Ecto neural progenitor cell (in vitro differentiated cells): ENCODE measurements at regions not wholly inside any gene's neighbourhood (a gene's known extent, or its start where the extent isn't known, plus 50 kb on each side); places are given as distances from the start of the nearest gene placed in this dataset.

Source experiments
- DNase-seq: peaks from one replicate; pipeline ENCODE4 v3.0.0-alpha.2; 2018; ENCODE audit warnings: low spot score

DNA sequence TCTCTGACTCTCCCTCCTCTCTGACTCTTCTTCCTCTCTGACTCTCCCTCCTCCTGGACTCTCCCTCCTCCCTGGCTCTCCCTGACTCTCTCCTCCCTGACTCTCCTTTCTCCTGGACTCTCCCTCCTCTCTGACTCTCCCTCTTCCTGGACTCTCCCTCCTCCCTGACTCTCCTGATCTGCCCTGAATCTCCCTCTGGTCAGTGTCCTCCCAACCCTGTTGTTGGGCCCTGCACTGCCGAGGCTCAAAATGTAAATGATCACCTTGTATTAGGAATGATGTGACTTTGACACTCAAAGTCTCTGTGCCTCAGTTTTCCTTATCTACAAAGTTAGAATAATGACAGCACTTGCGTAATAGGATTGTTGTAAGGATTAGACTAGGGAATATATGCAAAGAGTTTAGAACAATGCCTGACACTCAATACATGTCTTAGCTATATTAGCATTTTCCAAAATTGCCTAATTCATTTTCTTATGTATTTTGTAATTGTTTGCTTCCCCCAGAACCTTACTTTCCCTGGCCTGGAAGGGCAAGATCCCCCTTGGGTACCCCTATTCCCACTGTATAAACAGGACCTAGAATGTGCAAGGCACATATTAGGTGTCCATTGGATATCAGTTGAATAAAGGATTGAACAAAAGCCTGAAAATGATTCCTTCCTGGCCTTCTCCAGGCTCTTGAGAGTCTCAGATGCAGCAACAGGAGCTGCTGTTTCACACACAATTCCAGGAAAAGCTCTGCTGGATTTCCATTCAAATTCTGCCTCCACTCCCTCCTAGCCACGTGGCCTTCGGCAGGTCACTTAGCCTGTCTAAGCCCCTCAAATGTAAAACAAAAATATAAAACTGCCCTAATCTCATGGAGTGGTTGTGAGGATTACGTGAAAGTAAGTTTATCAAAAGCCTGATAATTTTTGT, 170.1 kb downstream of the INHBB start:
- DNase-seq = no peak

DNA sequence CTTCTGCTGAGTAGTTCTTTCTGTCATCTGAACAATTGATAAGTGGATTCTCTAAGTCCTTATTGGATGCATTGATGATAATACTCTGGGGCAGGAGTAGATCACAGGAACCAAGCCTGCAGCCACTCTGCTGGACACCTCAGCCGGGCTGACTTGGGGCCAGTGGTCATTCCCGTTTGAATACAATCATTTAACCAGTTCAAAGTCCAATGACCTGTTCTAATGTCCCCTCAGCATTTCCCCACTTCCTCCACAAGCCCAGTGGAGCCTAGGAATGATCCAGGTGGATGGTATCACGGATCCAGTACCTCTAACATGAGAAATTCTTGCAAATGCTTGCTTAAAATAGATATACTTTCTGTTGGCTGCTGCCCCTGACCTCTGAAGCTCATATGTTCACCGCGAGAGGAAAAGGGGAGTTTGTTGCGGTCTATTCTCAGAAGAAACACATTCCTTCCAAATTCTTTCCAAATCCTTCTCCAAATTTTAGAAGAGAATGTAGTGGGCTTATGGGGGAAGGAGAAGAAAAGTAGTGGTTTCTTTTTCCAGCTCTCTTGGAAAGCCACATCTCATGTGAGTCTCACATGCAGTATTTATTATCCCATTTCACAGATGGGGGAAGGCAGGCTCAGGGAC, 170.9 kb downstream of the INHBB start:
- no peak for DNase-seq

- DNase-seq = no peak
Measured at GRCh38 chr2:120517751-120518469, 172.0 kb downstream of the INHBB start.

DNA sequence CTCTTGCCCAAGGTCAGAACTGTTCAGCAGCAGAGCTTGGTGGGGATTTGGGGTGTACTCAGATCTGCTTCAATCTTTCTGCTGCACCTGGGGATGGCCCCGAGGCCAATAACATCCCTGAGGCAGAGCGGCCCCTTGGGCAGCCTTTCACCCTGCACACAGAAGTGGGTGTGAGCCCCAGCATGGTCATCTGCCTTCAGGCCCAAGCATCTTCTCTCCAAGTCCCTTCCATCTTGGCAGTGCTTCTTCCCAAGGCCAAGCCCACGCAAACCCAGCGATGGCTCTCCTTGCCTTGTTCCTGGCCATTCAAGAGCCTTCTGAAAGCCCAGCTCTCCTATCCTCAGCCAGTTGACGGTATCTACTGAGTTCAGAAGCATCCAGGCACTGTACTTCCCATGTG, 172.9 kb downstream of the INHBB start:
- DNase-seq = no peak

- DNase-seq = no peak
Measured at GRCh38 chr2:120519469-120519868, 173.5 kb downstream of the INHBB start.

DNA sequence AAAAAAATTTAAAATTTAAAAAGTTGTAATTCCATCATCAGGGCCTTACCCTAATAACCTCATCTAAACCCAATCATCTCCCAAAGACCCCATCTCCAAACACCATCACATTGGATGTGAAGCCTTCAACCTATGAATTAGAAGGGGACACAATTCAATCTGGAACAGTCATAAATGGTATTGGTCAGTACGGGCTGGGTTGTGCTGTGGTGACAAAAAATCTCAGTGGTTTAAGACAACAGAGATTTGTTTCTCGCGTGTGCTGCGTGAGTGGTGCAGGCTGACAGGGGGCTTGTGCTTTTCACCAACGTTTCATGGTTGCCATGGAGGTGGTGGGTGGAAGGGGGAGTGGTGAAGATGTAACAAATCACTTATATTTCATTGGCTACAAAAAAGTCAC, 174.5 kb downstream of the INHBB start:
- no peak for DNase-seq

DNA sequence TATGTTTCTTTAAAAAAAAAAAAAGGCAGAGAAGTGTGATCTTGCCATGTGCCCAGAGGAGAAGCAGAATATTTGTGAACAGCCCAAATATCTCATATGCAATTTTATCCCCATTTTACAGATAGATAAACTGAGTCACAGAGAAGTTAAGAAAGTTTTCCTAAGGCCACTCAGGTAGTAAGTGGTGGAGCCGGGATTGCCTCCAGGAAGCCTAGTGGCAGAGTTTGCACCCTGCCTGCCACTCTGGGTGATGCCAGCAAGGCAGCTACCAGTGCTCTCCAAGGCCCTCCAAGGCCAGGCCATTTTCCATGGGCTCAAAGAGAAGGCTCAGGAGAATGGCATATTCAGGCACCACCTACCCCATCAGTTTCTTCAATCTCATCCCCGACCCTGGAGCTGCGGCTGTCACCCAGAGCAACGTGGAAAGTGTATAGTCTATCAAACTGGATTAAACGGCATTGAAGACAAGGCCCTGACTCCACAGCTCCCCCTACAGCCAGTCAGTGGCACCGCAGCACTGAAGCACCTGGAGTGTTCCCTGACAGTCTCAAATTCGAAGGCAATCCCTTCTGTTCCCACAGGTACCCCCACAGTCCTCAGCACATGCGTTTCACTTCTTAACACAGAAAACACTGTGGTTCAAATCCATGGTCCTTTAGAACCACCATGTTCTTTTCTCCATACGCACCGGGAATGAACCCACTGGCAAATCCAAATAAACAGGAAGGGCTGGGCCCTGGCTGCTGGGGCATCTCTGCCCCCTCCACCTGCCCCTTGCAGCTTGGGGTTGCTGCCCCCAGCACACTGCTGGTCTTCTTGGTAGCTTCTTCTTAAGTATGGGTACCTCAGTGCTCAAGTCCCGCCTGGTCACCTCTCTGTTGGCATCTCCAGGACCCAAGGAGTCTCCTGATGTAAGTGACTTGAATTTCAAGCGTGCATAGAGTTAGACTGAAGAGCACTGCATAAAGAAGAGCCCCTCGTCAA, 175.3 kb downstream of the INHBB start:
- DNase-seq = peak; percentile 70

GRCh38 chr2:120522151-120522751, 176.3 kb downstream of the INHBB start:
- peak; percentile 67 for DNase-seq

DNA sequence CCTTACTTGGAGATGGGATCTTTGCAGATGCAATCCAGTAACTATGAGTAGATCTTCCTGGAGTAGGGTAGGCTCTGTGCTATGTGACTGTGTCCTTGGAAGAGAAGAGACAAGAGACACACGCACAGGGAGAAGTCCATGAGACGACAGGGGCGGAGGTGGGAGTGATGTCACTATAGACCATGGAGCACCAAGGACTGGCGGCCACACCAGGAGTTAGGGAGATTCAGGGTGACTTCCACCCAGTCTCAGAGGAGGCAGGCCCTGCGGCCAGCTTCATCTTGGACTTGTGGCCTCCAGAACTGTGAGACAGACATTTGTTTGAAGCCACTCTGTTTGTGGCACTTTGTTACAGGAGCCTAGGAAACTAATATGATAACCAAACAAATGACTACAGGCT, 177.8 kb downstream of the INHBB start:
- no peak for DNase-seq

- DNase-seq = no peak
Measured at GRCh38 chr2:120524174-120524573, 178.2 kb downstream of the INHBB start.

- no peak for DNase-seq
Measured at GRCh38 chr2:120525056-120526046, 179.4 kb downstream of the INHBB start.

DNA sequence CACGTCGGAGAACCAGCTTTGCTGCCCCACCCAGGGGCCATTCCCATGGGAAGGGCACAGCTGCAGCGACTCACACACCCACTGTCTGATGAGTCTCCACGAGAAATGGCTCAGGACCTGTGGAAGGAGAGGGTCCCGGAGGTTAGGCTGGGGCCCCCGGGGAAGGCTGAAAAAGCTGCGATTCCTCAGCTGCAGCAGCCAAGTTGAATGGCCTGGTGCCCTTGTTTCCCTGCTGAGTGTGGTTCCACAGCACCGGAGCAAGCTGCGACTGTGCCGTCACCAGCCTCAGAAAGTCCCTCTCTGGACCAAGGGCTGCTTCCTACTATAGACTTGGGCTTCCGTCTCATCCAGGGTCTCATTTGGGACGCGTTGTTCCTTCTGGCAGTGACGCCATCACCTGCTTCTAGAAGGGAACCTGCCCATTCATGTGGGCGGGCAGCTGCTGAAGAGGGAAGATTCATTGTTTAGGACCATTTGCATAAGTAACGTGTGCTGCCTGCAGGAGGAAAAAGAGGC, 180.2 kb downstream of the INHBB start:
- no peak for DNase-seq

- no peak for DNase-seq
Measured at GRCh38 chr2:120526997-120527945, 181.3 kb downstream of the INHBB start.

GRCh38 chr2:120528051-120528692, 182.2 kb downstream of the INHBB start:
- DNase-seq = no peak

- no peak for DNase-seq
Measured at GRCh38 chr2:120528693-120529076, 182.7 kb downstream of the INHBB start.

DNA sequence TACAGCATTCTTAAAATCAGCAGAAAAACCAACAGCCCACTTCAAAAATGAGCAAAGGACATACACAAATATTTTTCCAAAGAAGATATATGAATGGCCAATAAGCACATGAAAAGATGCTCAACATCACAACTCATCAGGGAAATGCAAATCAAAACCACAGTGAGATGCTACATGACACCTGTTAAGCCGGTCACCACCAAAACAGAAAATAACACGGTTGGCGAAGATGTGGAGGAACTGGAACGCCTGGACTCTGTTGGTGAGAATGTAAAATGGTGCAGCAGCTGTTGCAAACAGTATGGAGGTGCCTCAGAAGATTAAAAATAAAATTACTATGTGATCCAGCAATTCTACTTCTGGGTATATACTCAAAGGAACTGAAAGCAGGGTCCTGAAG, 184.8 kb downstream of the INHBB start:
- no peak for DNase-seq

GRCh38 chr2:120531365-120531764, 185.4 kb downstream of the INHBB start:
- no peak for DNase-seq
